Lung (tissue), 11 donors: ENCODE measurements at regions not wholly inside any gene's neighbourhood (a gene's known extent, or its start where the extent isn't known, plus 50 kb on each side); places are given as distances from the start of the nearest gene placed in this dataset.

ENCODE experiments used
- ATAC-seq: fragments of 200-7000 bp; cut with Tn5 transposase; one replicate; pipeline ENCODE4 v1.9.1; 2020; ENCODE audit warnings: moderate number of reproducible peaks; ENCODE audit not compliant: insufficient read depth, low FRiP score
- DNase-seq, 3 donors: peaks; one replicate each; pipeline ENCODE4 v3.0.0-alpha.2; 2013 to 2017
- H3K27ac ChIP-seq, 2 donors: one replicate each; pipeline ENCODE4 v1.5.1; 2013; ENCODE audit warnings: mild to moderate bottlenecking in 2 of 2, moderate library complexity in 2 of 2, control low read depth in 1 of 2, inconsistent platforms in 1 of 2, low read depth in 1 of 2, low read length in 1 of 2
- H3K27me3 ChIP-seq, 3 donors: one replicate each; pipeline ENCODE4 v1.5.1; 2013; ENCODE audit warnings: low read length in 2 of 3; ENCODE audit not compliant: control insufficient read depth in 3 of 3, insufficient read depth in 3 of 3
- H3K36me3 ChIP-seq, 4 donors: one replicate each; pipeline ENCODE4 v1.5.1; 2013; ENCODE audit warnings: low read length in 4 of 4, mild to moderate bottlenecking in 1 of 4, moderate library complexity in 1 of 4; ENCODE audit not compliant: control insufficient read depth in 4 of 4, insufficient read depth in 4 of 4
- H3K4me1 ChIP-seq, 5 donors: one replicate each; pipeline ENCODE4 v1.5.1; 2013; ENCODE audit warnings: low read length in 5 of 5, mild to moderate bottlenecking in 2 of 5, moderate library complexity in 1 of 5; ENCODE audit not compliant: control insufficient read depth in 5 of 5, insufficient read depth in 5 of 5
- H3K4me3 ChIP-seq: one replicate; pipeline ENCODE4 v1.5.1; 2013; ENCODE audit warnings: mild to moderate bottlenecking, control low read depth, moderate library complexity
- H3K9ac ChIP-seq, 2 donors: one replicate each; pipeline ENCODE4 v1.5.1; 2013; ENCODE audit warnings: low read length in 2 of 2, control low read depth in 1 of 2; ENCODE audit not compliant: insufficient read depth in 1 of 2
- H3K9me3 ChIP-seq, 4 donors: one replicate each; pipeline ENCODE4 v1.5.1; 2013; ENCODE audit warnings: low read length in 3 of 4, mild to moderate bottlenecking in 1 of 4, moderate library complexity in 1 of 4; ENCODE audit not compliant: control insufficient read depth in 4 of 4, insufficient read depth in 3 of 4
- WGBS, 2 donors: extraction: QIAGEN DNeasy Blood & Tissue Kit; methylation state at CpG; one replicate each; pipeline ENCODE4 v1.1.7; 2013; 5-methylcytosine and 5-hydroxymethylcytosine counted together
- TF ChIP-seq, protein P1 (sequence below): IDR thresholded peaks from 2 replicates; pipeline ENCODE4 v1.5.1; 2012; ENCODE audit warnings: mild to moderate bottlenecking; ENCODE audit errors: control extremely low read depth, extremely low read depth
- donor health status: control.
- donor health status: control.
- donor health status: Bipolar disorder and iron deficiency.
- donor health status: healthy.
- donor health status: DM: yes; HTN: yes; CAD: no.

DNA sequence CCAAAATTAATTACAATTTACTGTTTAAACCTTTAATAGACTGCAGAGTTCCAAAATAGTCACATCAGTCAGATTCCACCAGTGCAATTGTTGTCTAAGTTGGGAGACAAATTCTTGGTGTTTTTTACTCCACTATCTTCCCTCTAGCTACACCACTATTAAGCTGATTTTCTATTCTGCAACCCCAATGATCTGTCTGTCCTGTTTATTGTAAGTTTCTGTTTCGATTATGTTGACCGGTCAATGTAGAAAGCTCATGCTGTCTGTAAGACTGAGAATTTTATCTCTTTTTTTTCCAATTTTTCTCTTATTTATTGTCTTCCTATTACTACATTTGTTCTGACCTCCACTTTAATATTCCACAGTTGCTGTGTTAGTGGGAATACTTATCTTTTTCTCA lies 557.5 kb downstream of the SH2D4B start:
- Histone ChIP-seq H3K9ac (no peak overlapping the region), H3K4me3 (no peak overlapping the region), H3K36me3 (no peaks in the 10 kb centered on the region), H3K9me3 (peaks cover 0 to 8% (median 2%) of the 10 kb centered on the region in 4 donors), H3K27me3 (no peaks in the 10 kb centered on the region), H3K27ac (no peak overlapping the region), H3K4me1 (no peaks in the 10 kb centered on the region)
- ATAC-seq (no peak), DNase-seq (no peak)
- WGBS, 2 donors = 91 to 96% methylated on average over 2 of the region's 2 CpGs
- TF ChIP-seq, protein P1, sequence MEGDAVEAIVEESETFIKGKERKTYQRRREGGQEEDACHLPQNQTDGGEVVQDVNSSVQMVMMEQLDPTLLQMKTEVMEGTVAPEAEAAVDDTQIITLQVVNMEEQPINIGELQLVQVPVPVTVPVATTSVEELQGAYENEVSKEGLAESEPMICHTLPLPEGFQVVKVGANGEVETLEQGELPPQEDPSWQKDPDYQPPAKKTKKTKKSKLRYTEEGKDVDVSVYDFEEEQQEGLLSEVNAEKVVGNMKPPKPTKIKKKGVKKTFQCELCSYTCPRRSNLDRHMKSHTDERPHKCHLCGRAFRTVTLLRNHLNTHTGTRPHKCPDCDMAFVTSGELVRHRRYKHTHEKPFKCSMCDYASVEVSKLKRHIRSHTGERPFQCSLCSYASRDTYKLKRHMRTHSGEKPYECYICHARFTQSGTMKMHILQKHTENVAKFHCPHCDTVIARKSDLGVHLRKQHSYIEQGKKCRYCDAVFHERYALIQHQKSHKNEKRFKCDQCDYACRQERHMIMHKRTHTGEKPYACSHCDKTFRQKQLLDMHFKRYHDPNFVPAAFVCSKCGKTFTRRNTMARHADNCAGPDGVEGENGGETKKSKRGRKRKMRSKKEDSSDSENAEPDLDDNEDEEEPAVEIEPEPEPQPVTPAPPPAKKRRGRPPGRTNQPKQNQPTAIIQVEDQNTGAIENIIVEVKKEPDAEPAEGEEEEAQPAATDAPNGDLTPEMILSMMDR = no peak

DNA sequence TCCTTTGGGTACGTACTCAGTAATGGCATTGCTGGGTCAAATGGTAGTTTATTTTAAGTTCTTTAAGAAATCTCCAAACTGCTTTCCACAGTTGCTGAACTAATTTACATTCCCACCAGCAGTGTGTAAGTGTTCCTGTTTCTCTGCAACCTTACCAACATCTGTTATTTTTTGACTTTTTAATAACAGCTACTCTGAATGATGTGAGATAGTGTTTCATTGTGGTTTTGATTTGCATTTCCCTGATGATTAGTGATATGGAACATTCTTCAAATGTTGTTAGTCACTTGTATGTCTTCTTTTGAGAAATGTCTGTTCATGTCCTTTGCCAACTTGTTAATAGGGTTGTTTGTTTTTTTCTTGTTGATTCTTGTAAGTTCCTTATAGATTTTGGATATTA lies 558.9 kb downstream of the SH2D4B start:
- H3K27me3 ChIP-seq = no peaks in the 10 kb centered on the region
- peaks cover 0 to 8% (median 0%) of the 10 kb centered on the region in 4 donors for H3K9me3 ChIP-seq
- no peak for ATAC-seq
- DNase-seq = no peak
- no peak overlapping the region for H3K9ac ChIP-seq
- no peak overlapping the region for H3K4me3 ChIP-seq
- no peak overlapping the region for H3K27ac ChIP-seq
- H3K4me1 ChIP-seq = no peaks in the 10 kb centered on the region
- WGBS, 2 donors = 72 to 81% methylated on average over 1 of the region's 1 CpG
- TF ChIP-seq, protein P1 = no peak
- no peaks in the 10 kb centered on the region for H3K36me3 ChIP-seq

DNA sequence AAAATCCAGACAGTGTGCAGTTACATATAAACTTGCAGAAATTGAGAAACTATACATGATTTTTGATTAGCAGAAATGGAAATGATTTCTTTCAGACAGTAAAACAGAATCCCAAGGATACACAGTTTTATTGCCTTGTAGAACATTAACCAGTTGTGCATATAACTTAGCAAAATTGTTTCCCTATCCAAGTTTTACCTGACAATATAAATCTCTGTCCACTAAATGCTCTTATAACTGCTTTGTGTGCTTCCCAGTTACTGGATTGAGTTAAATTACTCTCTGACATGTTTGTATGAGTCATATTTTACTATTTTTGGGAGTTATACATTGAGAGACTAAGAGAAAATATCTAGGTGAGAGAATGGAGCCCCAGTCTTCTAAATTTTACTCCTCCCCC lies 563.4 kb downstream of the SH2D4B start:
- Histone ChIP-seq H3K9ac (no peak overlapping the region), H3K4me3 (no peak overlapping the region), H3K27ac (no peak overlapping the region), H3K4me1 (peaks cover 0 to 7% (median 0%) of the 10 kb centered on the region in 5 donors), H3K27me3 (no peaks in the 10 kb centered on the region), H3K36me3 (no peaks in the 10 kb centered on the region), H3K9me3 (no peaks in the 10 kb centered on the region)
- TF ChIP-seq, protein P1 = no peak
- ATAC-seq = no peak
- DNase-seq = no peak

DNA sequence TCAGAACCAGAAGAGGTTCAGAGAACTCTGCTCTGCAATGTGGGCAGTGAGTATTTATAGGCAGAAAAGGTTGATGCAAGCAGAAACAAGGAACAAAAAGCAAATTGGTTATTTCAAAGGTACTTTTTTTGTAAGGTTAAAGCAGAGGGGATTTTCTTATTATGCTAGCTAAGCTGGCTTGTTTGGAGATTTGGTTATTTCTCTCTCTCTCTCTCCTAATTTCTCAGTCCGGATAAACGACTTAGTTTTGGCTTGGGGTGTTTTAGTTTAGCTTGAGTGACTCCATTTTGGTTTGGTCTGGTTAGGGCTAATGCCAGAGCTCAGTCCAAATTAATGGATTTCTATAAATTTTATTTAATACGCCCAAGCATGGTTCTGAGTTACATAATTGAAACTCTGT lies 566.8 kb downstream of the SH2D4B start:
- Histone ChIP-seq H3K4me3 (no peak overlapping the region), H3K27me3 (no peaks in the 10 kb centered on the region), H3K27ac (no peak overlapping the region), H3K9me3 (no peaks in the 10 kb centered on the region), H3K36me3 (no peaks in the 10 kb centered on the region), H3K9ac (no peak overlapping the region), H3K4me1 (peaks cover 0 to 7% (median 0%) of the 10 kb centered on the region in 5 donors)
- 82 to 89% methylated on average over 3 of the region's 3 CpGs for WGBS, 2 donors
- TF ChIP-seq, protein P1 = no peak
- ATAC-seq = no peak
- no peak for DNase-seq
